ENCODE measurements at regions not wholly inside any gene's neighbourhood (a gene's known extent, or its start where the extent isn't known, plus 50 kb on each side); places are given as distances from the start of the nearest gene placed in this dataset.

DNA sequence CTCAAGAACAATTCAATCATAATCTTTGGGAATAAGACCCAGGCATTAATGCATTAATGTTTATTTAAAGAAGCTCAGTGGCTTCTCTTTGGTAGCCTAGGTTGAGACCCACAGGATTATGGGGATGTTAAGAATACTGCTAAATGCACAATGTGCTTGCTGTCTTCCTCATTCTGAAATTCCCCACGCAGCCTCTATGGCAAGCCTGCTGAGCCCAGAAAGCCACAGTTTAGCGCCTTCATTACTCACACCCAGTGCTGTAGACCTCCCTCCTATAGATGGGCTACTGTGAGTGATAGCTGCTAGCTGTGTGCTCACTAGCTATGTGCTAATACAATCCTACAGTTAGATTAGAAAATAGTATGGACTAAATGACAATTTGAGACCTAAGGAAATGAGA lies 90.6 kb downstream of the TNFSF13B start:
- DNase-seq (ENCODE audit: low spot score): no peak

- DNase-seq (ENCODE audit: low spot score): no peak
Observed at GRCh38 chr13:108361769-108362168, 92.3 kb downstream of the TNFSF13B start.

- no peak for DNase-seq (ENCODE audit: low spot score)
Observed at GRCh38 chr13:108363666-108364065, 94.1 kb downstream of the TNFSF13B start.

DNA sequence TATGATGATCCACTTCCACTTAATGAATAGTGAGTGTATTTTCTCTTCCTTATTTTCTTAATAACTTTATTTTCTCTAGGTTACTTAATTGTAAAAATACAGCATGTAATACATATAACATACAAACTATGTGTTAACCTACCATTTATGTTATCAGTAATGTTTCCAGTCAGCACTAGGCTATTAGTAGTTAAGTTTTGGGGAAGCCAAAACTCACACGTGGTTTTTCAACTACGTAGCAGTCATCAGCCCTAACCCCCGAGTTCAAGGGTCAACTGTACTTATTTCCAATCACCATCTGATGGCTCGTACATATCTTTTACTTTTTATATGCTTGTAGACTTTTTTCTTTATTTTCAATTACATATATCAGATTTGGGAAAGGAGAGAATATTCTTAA lies 95.7 kb downstream of the TNFSF13B start:
- DNase-seq (ENCODE audit: low spot score): no peak

GRCh38 chr13:108368250-108368905 lies 98.9 kb downstream of the TNFSF13B start:
- DNase-seq (ENCODE audit: low spot score): no peak

DNA sequence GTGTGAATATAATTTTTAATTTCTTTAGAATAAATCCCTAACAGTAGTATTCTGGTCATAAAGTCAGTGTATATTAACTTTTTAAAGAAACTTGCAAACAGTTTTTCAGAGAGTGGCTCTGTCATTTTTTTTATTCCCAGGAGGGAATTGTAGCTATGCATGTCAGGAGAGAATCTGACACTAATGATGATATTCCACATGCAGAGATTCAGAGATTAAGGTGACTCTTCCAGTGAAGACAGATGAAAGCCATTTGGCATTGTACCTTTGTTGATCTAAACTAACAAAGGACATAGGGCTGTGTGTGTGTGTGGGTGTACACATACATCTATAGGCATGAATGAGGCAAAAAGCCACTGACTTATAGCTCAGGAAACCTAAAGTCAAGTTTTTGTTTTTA lies 99.9 kb downstream of the TNFSF13B start:
- no peak for DNase-seq (ENCODE audit: low spot score)

GRCh38 chr13:108375034-108375433 lies 105.5 kb downstream of the TNFSF13B start:
- DNase-seq (ENCODE audit: low spot score): no peak

DNA sequence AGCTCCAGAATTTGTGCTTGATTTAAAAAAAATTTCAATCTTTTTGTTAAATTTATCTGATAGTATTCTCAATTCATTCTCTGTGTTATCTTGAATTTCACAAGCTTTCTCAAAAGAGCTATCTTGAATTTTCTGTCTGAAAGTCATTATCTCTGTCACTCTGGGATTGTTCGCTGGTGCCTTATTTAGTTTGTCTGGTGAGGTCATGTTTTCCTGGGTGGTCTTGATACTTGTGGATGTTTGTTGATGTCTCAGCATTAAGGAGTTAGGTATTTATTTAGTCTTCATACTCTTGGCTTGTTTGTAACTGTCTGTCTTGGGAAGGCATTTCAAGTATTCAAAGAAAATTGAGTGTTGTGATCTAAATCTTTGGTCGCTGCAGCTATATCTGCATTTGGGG lies 106.3 kb downstream of the TNFSF13B start:
- DNase-seq (ENCODE audit: low spot score): no peak

- no peak for DNase-seq (ENCODE audit: low spot score)
Observed at GRCh38 chr13:108376308-108376707, 106.8 kb downstream of the TNFSF13B start.

- no peak for DNase-seq (ENCODE audit: low spot score)
Observed at GRCh38 chr13:108377646-108378206, 108.2 kb downstream of the TNFSF13B start.

DNA sequence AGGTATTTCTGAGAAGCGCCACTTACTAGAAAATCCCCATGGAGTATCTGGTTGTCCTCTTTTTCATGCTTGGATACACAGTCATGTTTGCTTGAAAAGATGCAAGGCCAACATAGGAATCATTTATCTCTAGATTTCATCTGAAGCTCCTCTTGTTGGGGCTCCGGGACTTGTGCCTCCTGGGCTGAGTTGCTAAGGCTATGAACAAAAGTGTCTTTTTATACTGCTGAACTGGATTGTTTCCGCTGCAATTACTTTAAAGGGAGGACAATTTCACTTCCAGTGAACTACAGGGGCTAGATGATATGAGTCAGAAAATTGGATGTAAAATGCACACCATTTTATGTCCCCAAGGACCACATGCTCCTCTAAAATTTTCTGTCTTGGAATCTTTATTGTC lies 114.1 kb downstream of the TNFSF13B start:
- DNase-seq (ENCODE audit: low spot score): no peak

- DNase-seq (ENCODE audit: low spot score): no peak
Observed at GRCh38 chr13:108387156-108387555, 117.6 kb downstream of the TNFSF13B start.

- DNase-seq (ENCODE audit: low spot score): no peak
Observed at GRCh38 chr13:108402850-108403249, 133.3 kb downstream of the TNFSF13B start.

DNA sequence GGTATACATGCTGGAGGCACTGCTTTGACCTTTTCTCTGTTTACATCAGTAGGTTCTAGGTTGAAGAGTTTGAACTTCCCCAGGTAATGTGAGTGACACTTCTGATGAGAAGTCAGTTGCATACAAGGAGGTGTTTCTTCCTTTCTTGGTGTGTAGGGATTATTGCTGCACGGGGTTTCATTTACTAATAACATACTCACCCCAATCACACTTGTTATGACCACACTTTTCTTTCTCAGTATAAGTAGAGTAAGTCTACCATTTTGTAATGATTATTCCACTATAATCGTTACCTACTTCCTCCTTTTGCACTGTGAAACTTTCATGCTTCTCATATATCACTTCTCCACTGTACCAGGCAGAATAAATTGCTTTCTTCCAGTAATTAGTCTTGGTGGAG lies 138.0 kb downstream of the TNFSF13B start:
- DNase-seq (ENCODE audit: low spot score): no peak

DNA sequence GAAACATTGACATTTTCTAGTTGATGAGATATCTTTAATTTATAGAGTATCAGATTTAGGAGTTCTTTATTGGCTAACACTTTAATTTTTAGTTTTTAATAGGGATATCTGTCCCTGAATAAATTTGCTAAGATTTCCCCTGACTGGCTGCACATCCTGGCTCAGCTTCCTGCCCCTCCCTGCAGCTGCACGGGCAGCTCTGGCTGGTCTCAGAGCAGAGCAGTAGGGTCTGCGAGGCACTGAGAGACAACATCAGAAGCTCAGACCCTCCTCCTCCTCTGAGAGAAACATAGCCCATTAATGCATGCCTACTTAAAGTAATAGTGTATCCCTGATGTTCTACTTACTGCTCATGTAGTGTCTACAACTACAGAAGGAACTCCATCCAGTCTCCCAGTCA lies 139.2 kb downstream of the TNFSF13B start:
- DNase-seq (ENCODE audit: low spot score): no peak

- no peak for DNase-seq (ENCODE audit: low spot score)
Observed at GRCh38 chr13:108409730-108410129, 140.2 kb downstream of the TNFSF13B start.

- no peak for DNase-seq (ENCODE audit: low spot score)
Observed at GRCh38 chr13:108419768-108420167, 150.2 kb downstream of the TNFSF13B start.

GRCh38 chr13:108425056-108425455 lies 155.5 kb downstream of the TNFSF13B start:
- DNase-seq (ENCODE audit: low spot score): no peak

GRCh38 chr13:108426893-108427292 lies 157.4 kb downstream of the TNFSF13B start:
- DNase-seq (ENCODE audit: low spot score): no peak

GRCh38 chr13:108427355-108427754 lies 157.8 kb downstream of the TNFSF13B start:
- DNase-seq (ENCODE audit: low spot score): no peak

GRCh38 chr13:108428691-108429090 lies 159.2 kb downstream of the TNFSF13B start:
- DNase-seq (ENCODE audit: low spot score): no peak

GRCh38 chr13:108433976-108434755 lies 164.6 kb downstream of the TNFSF13B start:
- no peak for DNase-seq (ENCODE audit: low spot score)

GRCh38 chr13:108435393-108436149 lies 166.1 kb downstream of the TNFSF13B start:
- DNase-seq (ENCODE audit: low spot score): no peak

Measured in cerebellar cortex (tissue), 1 donor.